RPMI8226 (cell line): ENCODE measurements at regions not wholly inside any gene's neighbourhood (a gene's known extent, or its start where the extent isn't known, plus 50 kb on each side); places are given as distances from the start of the nearest gene placed in this dataset.

Experiments used
- DNase-seq: peaks from one replicate; pipeline ENCODE4 v3.0.0-alpha.2; 2015

GRCh38 chr5:110085826-110086225, 396.1 kb downstream of the MAN2A1 start:
- no peak for DNase-seq

- DNase-seq = no peak
Measured at GRCh38 chr5:110086658-110087388, 397.1 kb downstream of the MAN2A1 start.

GRCh38 chr5:110087829-110088228, 398.1 kb downstream of the MAN2A1 start:
- no peak for DNase-seq

GRCh38 chr5:110088676-110089436, 399.1 kb downstream of the MAN2A1 start:
- DNase-seq = no peak

- DNase-seq = no peak
Measured at GRCh38 chr5:110092955-110093785, 403.4 kb downstream of the MAN2A1 start.

- no peak for DNase-seq
Measured at GRCh38 chr5:110094109-110094508, 404.4 kb downstream of the MAN2A1 start.

GRCh38 chr5:110094548-110094947, 404.8 kb downstream of the MAN2A1 start:
- no peak for DNase-seq

- no peak for DNase-seq
Measured at GRCh38 chr5:110096419-110096818, 406.7 kb downstream of the MAN2A1 start.

- no peak for DNase-seq
Measured at GRCh38 chr5:110099572-110099971, 409.8 kb downstream of the MAN2A1 start.

- DNase-seq = no peak
Measured at GRCh38 chr5:110103081-110103480, 413.4 kb downstream of the MAN2A1 start.

- DNase-seq = no peak
Measured at GRCh38 chr5:110104060-110104725, 414.5 kb downstream of the MAN2A1 start.

GRCh38 chr5:110104726-110105669, 415.3 kb downstream of the MAN2A1 start:
- DNase-seq = no peak

GRCh38 chr5:110105692-110106091, 416.0 kb downstream of the MAN2A1 start:
- DNase-seq = no peak

- no peak for DNase-seq
Measured at GRCh38 chr5:110106750-110107149, 417.0 kb downstream of the MAN2A1 start.

GRCh38 chr5:110108520-110108919, 418.8 kb downstream of the MAN2A1 start:
- DNase-seq = no peak

GRCh38 chr5:110109667-110110066, 419.9 kb downstream of the MAN2A1 start:
- DNase-seq = no peak

GRCh38 chr5:110112348-110112747, 422.6 kb downstream of the MAN2A1 start:
- no peak for DNase-seq

GRCh38 chr5:110115503-110115902, 425.8 kb downstream of the MAN2A1 start:
- no peak for DNase-seq

GRCh38 chr5:110116539-110116938, 426.8 kb downstream of the MAN2A1 start:
- DNase-seq = no peak

- no peak for DNase-seq
Measured at GRCh38 chr5:110134963-110135935, 445.5 kb downstream of the MAN2A1 start.
